Psoas muscle (tissue), 7 donors: ENCODE measurements at regions not wholly inside any gene's neighbourhood (a gene's known extent, or its start where the extent isn't known, plus 50 kb on each side); places are given as distances from the start of the nearest gene placed in this dataset.

Source experiments
- ATAC-seq, 4 donors: fragments of 200-7000 bp; cut with Tn5 transposase; one replicate each; pipeline ENCODE4 v1.9.1; 2020; ENCODE audit warnings: moderate library complexity in 3 of 4, mild to moderate bottlenecking in 2 of 4
- DNase-seq, 2 donors: peaks; one replicate each; pipeline ENCODE4 v3.0.0-alpha.2; 2020
- H3K27ac ChIP-seq: fragments of 200-600 bp; one replicate; pipeline ENCODE4 v1.8.0; 2022
- H3K27me3 ChIP-seq, 3 donors: fragments of 200-600 bp in 1 of 3; one replicate each; pipeline versions ENCODE4 v1.6.1 to v1.8.0; 2013 to 2022; ENCODE audit warnings: low read length in 2 of 3, mild to moderate bottlenecking in 2 of 3, moderate library complexity in 1 of 3; ENCODE audit not compliant: insufficient read depth in 3 of 3
- H3K36me3 ChIP-seq, 2 donors: fragments of 200-600 bp in 1 of 2; one replicate each; pipeline versions ENCODE4 v1.6.1 to v1.8.0; 2013 to 2022; ENCODE audit warnings: low read depth in 1 of 2, mild to moderate bottlenecking in 1 of 2, moderate library complexity in 1 of 2; ENCODE audit not compliant: insufficient read depth in 1 of 2
- H3K4me1 ChIP-seq: fragments of 200-600 bp; one replicate; pipeline ENCODE4 v1.8.0; 2022
- H3K4me3 ChIP-seq: fragments of 200-600 bp; one replicate; pipeline ENCODE4 v1.8.0; 2022; ENCODE audit warnings: mild to moderate bottlenecking
- H3K9me3 ChIP-seq: fragments of 200-600 bp; one replicate; pipeline ENCODE4 v1.8.0; 2022
- WGBS, 3 donors: extraction: QIAGEN DNeasy Blood & Tissue Kit; methylation state at CpG; one replicate each; pipeline versions ENCODE4 v1.1.6 to v1.1.7; 2013; 5-methylcytosine and 5-hydroxymethylcytosine counted together
- intact Hi-C, 2 donors: fragments of 100-400 bp; cut with DNase I; formaldehyde crosslinking; loops; one replicate each; pipeline versions ENCODE4 v1.11.0 to v1.14.2; 2022
- TF ChIP-seq, protein P1 (sequence below): fragments of 200-600 bp; IDR thresholded peaks from one replicate; pipeline ENCODE4 v1.8.0; 2022; ENCODE audit warnings: antibody characterized with exemption
- donor health status: healthy with polysubstance abuse.
- donor health status: DM: no; HTN: no; CAD: no; lungs with moderate emphysema.
- donor health status: Bipolar disorder and iron deficiency.
- donor health status: healthy.
- donor health status: DM: yes; HTN: yes; CAD: no.
- donor health status: DM: no; HTN: no; CAD: no.
- donor health status: DM: yes; HTN: yes; CAD: no.

DNA sequence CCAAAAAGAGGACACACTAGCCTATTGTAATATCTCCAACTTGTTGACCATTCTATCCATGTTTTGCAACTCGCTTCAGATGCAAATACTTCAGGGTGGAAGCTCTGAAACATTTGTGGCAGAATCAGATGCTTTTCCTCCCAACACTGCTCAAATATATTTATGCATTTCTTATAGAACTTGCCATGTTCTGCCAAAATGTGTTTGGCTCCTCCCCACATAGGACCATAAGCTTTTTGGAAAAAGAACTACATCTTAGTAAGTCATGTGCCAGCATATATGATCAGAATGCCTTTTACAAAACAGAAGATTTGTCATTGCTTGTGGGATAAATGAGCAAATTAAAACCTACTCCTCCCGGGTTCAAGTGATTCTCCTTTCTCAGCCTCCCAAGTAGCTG lies 484.5 kb downstream of the TNS3 start:
- Histone ChIP-seq H3K4me3 (no peak overlapping the region), H3K27me3 (no peaks in the 10 kb centered on the region), H3K27ac (no peak overlapping the region), H3K9me3 (no peaks in the 10 kb centered on the region), H3K4me1 (no peaks in the 10 kb centered on the region), H3K36me3 (no peaks in the 10 kb centered on the region)
- DNase-seq: no peak
- 89 to 96% (median 95%) methylated on average over 2 of the region's 2 CpGs for WGBS, 3 donors
- TF ChIP-seq, protein P1, sequence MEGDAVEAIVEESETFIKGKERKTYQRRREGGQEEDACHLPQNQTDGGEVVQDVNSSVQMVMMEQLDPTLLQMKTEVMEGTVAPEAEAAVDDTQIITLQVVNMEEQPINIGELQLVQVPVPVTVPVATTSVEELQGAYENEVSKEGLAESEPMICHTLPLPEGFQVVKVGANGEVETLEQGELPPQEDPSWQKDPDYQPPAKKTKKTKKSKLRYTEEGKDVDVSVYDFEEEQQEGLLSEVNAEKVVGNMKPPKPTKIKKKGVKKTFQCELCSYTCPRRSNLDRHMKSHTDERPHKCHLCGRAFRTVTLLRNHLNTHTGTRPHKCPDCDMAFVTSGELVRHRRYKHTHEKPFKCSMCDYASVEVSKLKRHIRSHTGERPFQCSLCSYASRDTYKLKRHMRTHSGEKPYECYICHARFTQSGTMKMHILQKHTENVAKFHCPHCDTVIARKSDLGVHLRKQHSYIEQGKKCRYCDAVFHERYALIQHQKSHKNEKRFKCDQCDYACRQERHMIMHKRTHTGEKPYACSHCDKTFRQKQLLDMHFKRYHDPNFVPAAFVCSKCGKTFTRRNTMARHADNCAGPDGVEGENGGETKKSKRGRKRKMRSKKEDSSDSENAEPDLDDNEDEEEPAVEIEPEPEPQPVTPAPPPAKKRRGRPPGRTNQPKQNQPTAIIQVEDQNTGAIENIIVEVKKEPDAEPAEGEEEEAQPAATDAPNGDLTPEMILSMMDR: no peak
- intact Hi-C loops: no loop called here
- no peak for ATAC-seq

DNA sequence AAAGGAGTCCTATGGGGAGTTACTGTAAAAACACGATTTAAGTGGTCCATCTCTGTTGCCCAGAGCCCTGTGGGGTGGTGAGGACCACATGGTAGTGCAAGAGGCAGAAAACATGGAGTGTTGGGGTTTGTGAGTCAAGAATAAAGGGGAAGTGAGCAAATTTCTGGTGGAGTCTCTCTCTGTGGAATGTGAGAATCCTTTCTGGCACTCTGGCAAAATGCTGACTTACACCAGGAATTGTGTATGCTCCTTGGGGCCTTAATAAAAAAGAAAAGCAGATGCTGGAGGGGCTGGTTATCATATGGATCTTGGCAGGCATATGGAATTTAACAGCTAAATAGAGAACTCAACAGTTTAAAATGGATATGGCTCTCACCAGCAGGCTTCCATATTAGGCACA lies 486.0 kb downstream of the TNS3 start:
- H3K27ac ChIP-seq: no peak overlapping the region
- H3K4me1 ChIP-seq: no peaks in the 10 kb centered on the region
- WGBS, 3 donors: 91 to 95% (median 92%) methylated on average over 1 of the region's 1 CpG
- ATAC-seq (no peak), DNase-seq (no peak)
- no peaks in the 10 kb centered on the region for H3K36me3 ChIP-seq
- TF ChIP-seq, protein P1: no peak
- intact Hi-C loops: no loop called here
- no peaks in the 10 kb centered on the region for H3K9me3 ChIP-seq
- no peaks in the 10 kb centered on the region for H3K27me3 ChIP-seq
- no peak overlapping the region for H3K4me3 ChIP-seq

DNA sequence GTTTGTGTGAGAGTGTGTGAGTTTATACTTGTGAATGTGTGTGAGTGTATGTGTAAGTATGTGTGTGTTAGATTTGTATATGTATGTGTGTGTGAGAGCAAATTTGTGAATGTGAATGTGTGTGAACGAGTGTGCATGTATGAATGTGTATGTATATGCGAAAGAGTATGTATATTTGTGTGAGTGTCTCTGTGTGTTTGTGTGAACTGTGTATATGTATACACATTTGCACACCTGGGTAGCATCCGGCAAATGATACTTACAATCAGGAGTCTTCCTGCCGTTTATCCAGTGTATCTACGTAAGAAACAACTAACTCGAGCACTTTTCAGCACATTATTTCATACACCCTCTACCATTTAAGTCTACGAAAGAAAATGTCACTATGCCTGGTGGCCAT lies 487.4 kb downstream of the TNS3 start:
- Histone ChIP-seq H3K4me1 (no peaks in the 10 kb centered on the region), H3K9me3 (no peaks in the 10 kb centered on the region), H3K4me3 (no peak overlapping the region), H3K27me3 (no peaks in the 10 kb centered on the region), H3K27ac (no peak overlapping the region), H3K36me3 (no peaks in the 10 kb centered on the region)
- ATAC-seq: no peak
- intact Hi-C loops: loop anchor here in 1 of 2 donors (5.0 kb wide), 1 partner anchor 88 kb away; no protein-coding TSS in a partner anchor
- WGBS, 3 donors: 95 to 96% (median 95%) methylated on average over 7 of the region's 7 CpGs
- TF ChIP-seq, protein P1: no peak
- DNase-seq: no peak

DNA sequence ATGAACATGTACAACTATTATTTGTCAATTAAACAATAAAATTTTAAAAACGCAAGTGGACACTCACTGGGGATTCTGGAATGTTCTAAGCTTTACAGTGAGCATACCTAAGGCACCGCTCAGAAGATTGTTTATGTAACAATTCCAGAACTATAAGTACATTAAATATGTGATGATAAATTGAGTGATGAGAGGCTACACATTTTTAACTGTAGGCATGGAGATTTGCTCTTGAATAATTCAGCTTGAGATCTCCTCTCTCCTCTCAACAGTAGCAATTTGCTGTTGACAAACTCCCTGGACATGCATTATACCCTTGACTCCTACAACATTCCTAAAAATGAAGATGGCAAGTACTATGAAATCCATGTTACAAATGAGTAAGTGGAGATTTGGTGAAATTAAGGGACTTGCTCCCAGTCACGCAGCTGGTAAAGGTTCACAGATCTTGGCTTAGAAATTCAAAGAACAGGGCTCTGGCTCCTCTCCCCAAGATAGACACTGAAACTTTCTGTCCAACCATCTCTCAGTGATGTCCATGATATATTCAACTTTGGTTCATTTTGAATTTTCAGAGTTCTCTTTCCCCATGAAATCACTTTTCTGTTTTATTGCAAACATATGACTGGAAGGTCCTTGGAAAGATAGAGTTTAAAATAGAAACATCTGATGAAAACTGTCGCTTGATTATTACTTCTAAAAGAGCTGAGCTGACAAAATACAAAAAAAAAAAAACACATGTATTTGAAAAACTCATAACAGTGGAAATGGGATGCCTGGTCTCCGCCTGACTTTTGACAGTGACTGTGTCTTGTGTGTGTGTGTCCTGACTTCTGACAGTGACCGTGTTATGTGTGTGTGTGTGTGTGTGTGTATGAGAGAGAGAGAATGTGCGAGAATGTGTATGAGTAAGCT lies 488.3 kb downstream of the TNS3 start:
- no peaks in the 10 kb centered on the region for H3K9me3 ChIP-seq
- 69 to 82% (median 74%) methylated on average over 7 of the region's 7 CpGs for whole genome bisulfite sequencing, 3 donors
- H3K27me3 ChIP-seq: no peaks in the 10 kb centered on the region
- no peaks in the 10 kb centered on the region for H3K4me1 ChIP-seq
- no peak for DNase-seq
- no peak overlapping the region for H3K4me3 ChIP-seq
- no peak for ATAC-seq
- TF ChIP-seq, protein P1: no peak
- no peak overlapping the region for H3K27ac ChIP-seq
- no peaks in the 10 kb centered on the region for H3K36me3 ChIP-seq
- intact Hi-C loops: loop anchor here in 1 of 2 donors (5.0 kb wide), 1 partner anchor 89 kb away; no protein-coding TSS in a partner anchor
